GM20000 (cell line): ENCODE measurements at regions not wholly inside any gene's neighbourhood (a gene's known extent, or its start where the extent isn't known, plus 50 kb on each side); places are given as distances from the start of the nearest gene placed in this dataset.

Experiments used
- DNase-seq: peaks from one replicate; pipeline ENCODE4 v3.0.0; 2012; ENCODE audit warnings: low spot score
- CTCF ChIP-seq: IDR thresholded peaks from 2 replicates; pipeline ENCODE4 v1.5.1; 2012; ENCODE audit warnings: mild to moderate bottlenecking, control low read depth; ENCODE audit errors: extremely low read depth, missing control alignments

GRCh38 chr17:77905266-77905665, 53.2 kb upstream of the TNRC6C start:
- no peak for TF ChIP-seq CTCF
- DNase-seq: no peak

GRCh38 chr17:77905766-77906165, 52.7 kb upstream of the TNRC6C start:
- no peak for TF ChIP-seq CTCF
- DNase-seq: no peak

- TF ChIP-seq CTCF: no peak
- no peak for DNase-seq
Measured at GRCh38 chr17:77906377-77906871, 52.1 kb upstream of the TNRC6C start.

- TF ChIP-seq CTCF: no peak
- DNase-seq: no peak
Measured at GRCh38 chr17:77907497-77908461, 50.7 kb upstream of the TNRC6C start.

- TF ChIP-seq CTCF: no peak
- no peak for DNase-seq
Measured at GRCh38 chr17:77908501-77908900, 50.0 kb upstream of the TNRC6C start.
